NCI-H2227 treated with DMSO at 0.1 percent for 48 hours (cell line): ENCODE measurements at regions not wholly inside any gene's neighbourhood (a gene's known extent, or its start where the extent isn't known, plus 50 kb on each side); places are given as distances from the start of the nearest gene placed in this dataset.

ENCODE experiments used
- DNase-seq: peaks from one replicate; lab custom pipeline; 2025; lab: John Stamatoyannopoulos, UW

DNA sequence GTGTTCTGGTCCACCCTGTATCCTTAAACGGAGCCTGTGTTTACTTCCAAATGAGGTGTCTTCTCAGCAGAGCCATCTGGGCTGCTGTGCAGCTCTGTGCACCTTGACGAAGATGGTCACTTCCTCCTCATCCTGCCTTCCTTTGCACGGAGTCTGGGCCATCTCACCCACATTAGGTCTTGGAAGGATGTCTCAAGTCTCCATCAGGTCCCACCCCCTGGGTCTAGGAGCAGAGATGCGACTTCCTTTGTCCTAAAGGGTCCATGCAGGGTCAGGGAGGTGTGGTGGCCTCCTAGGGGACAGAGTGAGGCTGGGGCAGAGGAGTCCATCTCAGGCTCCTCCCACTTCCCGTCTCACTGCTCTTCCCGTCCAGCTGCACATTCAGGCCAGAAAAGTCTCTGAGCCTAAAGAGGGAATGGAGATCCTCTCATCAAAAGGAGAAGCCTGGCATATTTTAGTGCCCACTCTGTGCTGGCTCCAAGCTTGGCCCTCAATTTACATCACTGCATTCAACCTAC lies 209.2 kb downstream of the MATN1 start:
- no peak for DNase-seq

DNA sequence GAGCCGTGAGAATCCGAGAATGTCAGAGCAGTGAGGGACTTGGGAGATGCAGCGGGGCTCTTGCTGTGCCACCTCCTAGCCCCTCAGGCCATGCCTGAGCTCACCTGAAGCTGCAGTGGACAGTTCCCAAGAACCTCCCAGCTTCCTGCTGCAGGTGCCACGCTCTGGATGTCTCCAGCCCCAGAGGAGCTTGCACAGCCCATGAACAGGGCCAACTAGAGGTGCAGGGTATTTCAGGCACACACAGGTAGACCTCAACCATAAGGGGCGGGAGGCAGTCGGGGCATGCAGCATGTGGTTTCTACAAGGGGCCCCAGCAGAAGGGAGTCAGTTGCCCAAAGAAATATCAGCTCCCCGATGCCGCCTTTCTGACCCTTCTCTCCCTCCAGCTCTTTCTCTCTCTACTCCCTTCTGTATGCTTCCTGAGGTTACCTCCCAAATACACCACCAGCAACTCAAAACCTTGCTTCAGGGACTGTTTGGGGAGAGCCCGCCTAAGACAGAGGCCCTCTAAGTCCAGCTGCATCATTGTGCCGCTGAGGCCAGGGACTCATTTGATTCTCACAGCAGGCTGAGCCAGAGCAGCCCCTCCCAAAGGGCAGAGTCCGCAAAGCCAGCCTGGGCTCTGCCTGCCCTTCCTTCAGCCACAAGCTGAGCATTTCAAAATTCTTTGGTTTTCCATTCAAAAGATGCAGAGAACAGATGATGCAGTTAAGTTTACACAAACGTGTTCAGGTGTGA lies 209.8 kb downstream of the MATN1 start:
- DNase-seq = no peak

DNA sequence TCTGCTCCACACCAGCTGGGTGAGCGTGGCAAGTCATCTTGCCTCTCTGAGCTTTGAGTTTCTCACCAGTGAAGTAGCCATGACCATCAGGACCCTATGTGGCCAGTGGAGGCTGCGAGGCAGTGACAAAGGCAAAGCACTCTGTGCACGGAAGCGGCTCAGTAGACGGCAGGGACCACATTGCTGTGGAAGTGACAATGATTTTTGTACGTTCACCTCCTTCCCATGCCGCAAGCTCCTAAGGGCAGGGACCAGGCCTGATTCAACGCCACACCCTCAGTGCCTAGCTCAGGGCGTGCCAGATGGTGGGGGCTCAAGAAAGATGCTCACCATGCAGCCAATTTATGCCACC lies 210.5 kb downstream of the MATN1 start:
- no peak for DNase-seq

DNA sequence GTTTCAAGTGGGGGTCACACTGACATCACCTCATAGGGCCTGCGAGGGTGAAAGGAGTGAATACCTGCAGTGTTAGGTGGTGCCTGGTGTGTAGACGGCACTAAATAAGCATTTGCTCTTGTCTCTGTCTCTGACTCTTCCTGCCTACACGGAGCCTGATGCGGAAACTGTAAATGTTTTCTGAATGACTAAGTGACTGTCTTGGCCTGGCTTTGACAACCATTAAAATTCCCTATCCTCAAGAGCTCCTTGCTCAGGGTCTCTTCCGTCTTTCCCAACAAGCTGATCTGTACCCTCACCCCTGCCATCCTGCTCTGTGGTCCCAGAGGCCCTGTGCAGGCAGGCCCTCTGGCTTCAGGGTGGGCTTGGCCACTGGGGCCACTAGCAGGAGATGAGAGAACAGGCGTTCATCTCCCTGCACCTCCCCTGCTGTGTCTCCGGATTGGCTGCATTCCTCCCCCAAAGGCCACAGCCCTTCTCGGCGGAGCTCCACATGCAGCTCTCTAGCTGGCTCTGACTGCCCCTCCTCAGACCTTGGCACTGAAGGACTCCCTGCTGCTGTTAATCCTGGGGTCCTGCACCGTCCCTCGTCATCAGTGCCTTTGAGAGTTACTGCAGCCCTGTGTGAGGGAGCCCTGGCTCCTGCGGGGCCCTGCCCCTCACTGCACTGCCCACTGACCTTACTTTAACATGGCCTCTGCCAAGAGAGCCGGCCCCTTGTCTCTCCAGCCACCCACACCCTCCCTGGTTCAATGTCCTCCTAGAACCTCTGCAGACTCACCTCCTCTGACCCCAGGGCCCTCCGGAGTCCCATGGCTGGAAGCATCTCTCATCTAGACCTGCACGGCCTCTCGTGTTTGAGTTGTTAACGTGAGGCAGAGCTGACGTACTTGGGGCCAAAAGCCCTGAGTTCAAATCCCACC lies 211.1 kb downstream of the MATN1 start:
- no peak for DNase-seq

GRCh38 chr1:30511563-30511962 lies 211.8 kb downstream of the MATN1 start:
- DNase-seq = no peak

- no peak for DNase-seq
Measured at GRCh38 chr1:30511106-30511505, 212.3 kb downstream of the MATN1 start.

DNA sequence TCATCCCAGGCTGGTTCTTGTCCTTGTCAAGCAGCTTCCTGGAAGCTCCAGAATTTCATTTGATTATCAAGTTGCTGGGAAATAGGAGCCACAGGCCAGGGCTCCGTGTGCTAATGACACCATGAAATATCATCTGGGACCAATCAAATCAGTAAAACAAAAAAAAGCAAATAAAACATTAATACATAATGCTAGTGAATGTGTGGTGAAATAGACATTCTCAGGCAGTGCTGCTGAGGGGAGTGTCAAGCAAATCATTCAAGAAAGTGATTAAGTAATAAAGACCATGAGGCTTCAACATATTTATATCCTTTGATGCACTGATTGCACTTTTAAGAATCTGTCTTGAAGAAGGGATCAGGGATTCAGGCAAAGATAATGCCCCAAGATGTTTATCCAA lies 213.7 kb downstream of the MATN1 start:
- no peak for DNase-seq

- DNase-seq = no peak
Measured at GRCh38 chr1:30508611-30509010, 214.8 kb downstream of the MATN1 start.

GRCh38 chr1:30508175-30508448 lies 215.3 kb downstream of the MATN1 start:
- DNase-seq = no peak

DNA sequence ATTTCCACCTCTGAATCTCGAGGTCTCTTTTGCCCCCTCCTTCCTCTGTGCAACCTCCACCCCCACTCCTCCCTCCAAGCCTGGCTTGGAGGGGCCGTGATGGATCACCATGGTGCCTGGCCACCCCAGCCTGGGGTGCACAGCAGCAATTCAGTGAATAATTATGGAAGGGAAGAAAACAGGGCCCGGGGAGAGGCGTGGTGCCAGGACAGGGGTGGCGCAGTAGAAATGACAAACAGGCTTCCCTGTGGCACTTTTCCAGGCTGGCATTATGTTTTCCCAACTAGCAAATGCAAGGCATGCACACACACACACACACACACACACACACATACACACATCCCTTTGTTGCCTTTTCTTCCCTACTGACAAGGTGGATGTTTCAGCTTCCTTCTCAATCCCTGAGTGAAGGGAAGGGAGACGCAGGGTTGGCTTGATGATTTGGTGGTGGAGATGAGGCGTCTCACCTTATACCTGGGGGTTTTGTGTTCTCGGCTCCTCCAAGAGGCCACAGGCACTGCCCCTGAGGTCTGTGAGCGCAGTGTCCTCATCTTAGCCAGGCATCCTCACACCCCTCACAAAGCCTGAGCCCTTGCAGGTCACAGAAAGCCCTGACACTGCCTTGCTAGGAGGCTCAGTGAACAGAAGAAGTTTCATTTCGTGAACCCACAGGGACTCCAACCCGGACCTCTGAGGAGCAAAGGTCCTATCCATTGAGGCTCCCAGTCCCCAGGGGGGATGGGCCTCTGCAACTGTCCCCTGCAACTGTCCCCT lies 215.8 kb downstream of the MATN1 start:
- DNase-seq = no peak

- no peak for DNase-seq
Measured at GRCh38 chr1:30507016-30507312, 216.4 kb downstream of the MATN1 start.

- DNase-seq = no peak
Measured at GRCh38 chr1:30506291-30507015, 216.9 kb downstream of the MATN1 start.

- DNase-seq = no peak
Measured at GRCh38 chr1:30505853-30506252, 217.5 kb downstream of the MATN1 start.

- DNase-seq = no peak
Measured at GRCh38 chr1:30492451-30492850, 230.9 kb downstream of the MATN1 start.

DNA sequence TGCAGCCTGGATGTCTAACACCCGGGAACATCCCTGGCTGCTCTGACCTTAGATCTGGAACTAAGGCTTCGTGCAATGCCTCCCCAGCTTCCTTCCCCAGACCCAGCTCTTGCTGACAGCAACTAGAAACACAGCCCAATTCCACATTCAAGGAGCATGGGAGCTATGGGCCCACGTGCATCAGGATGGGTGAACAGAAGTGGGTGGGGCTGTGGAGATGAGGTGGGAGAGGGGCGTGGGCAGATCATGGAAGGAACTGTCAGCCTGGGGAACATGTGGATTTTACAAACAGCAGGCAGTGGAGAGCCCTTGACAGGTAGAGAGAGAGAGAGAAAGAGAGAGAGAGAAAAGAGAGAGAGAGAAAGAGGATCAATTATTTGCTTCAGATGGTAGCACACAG lies 231.6 kb downstream of the MATN1 start:
- DNase-seq = no peak

DNA sequence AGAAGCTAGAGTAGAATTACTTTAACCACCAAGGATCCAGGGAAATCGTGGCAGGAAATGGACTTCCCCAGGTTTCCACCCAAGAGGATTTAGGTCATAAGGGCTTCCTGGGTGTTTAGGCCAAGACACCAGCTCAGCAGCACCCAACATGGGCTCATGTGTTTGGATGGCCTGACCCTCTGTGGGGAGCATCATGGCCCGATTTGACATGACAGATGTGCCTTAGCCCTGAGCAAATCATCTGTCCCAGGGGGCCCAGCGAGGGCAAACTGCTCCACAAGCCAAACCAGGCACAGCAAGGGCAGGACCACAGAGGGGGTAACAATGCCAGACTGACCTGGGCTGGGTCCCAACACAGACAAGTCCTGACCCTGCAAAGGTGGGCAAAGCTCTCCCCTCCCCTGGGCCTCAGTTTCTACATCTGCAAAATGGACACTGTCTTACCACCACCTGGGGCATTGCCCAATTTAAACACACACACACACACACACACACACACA lies 232.8 kb downstream of the MATN1 start:
- DNase-seq = no peak

GRCh38 chr1:30489737-30490389 lies 233.5 kb downstream of the MATN1 start:
- no peak for DNase-seq

DNA sequence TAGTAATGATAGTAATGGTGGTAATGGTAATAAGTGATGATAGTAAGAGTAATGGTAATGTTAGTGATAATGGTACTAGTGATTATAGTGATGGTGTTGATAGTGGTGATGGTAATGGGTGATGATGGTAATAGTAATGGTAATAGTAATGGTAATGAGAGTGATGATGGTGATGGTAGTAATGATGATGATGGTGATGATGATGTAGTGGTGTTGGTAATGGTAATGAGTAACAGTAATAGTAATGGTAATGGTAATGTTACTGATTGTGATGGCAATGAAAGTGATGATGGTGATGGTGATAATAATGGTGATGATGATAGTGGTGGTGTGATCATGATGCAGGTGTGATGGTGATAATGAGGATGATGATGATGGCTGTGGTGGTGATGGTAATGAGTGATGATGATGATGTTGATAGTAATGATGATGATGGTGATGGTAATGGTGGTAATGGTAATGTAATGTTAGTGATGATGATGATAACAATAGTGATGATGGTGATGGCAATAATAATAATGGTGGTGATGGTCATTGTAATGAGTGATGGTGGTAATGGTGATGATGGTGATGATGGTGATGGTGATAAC lies 235.0 kb downstream of the MATN1 start:
- DNase-seq = no peak

DNA sequence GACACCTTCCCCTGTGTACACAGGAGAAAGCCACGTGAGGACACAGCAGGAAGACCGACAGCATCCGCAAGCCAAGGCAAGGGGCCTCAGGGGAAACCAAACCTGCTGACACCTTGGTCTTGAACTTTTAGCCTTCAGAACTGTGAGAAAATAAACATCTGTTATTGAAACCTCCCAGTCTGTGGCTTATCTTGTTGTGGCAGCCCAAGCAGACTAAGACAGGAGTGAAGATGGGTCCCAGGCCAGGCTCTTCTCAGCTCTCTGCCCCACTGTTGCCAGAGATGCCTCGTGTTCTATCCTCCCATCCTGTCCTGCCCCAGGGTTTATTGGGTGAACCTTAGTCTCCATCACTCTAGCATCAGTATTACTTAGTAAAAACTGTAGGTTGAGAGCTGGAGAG lies 236.3 kb downstream of the MATN1 start:
- DNase-seq = no peak

DNA sequence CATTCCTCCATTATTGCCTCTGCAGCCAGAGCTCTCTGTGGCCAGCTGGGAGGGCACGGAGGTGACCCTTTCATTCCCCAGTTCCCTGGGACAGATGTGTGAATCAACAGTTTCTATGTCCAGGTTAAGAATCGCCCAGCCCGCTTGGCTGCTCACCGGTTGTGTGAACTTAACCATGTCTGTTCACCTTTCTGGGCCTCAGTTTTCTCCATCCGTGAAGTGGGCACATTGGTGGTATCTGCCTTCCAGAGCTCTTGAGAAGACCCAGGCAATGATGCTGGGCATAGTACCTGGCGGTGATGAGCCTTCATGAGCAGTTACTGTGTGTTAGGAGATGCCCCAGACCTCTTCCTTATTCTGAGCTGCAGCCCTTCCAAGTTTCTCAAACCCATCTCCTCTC lies 238.3 kb downstream of the MATN1 start:
- DNase-seq = no peak

GRCh38 chr1:30484668-30485067 lies 238.7 kb downstream of the MATN1 start:
- no peak for DNase-seq
